ENCODE measurements at regions not wholly inside any gene's neighbourhood (a gene's known extent, or its start where the extent isn't known, plus 50 kb on each side); places are given as distances from the start of the nearest gene placed in this dataset.

- DNase-seq (ENCODE audit: low read depth): no peak
- TF ChIP-seq, protein P1, sequence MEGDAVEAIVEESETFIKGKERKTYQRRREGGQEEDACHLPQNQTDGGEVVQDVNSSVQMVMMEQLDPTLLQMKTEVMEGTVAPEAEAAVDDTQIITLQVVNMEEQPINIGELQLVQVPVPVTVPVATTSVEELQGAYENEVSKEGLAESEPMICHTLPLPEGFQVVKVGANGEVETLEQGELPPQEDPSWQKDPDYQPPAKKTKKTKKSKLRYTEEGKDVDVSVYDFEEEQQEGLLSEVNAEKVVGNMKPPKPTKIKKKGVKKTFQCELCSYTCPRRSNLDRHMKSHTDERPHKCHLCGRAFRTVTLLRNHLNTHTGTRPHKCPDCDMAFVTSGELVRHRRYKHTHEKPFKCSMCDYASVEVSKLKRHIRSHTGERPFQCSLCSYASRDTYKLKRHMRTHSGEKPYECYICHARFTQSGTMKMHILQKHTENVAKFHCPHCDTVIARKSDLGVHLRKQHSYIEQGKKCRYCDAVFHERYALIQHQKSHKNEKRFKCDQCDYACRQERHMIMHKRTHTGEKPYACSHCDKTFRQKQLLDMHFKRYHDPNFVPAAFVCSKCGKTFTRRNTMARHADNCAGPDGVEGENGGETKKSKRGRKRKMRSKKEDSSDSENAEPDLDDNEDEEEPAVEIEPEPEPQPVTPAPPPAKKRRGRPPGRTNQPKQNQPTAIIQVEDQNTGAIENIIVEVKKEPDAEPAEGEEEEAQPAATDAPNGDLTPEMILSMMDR (IDR thresholded peaks at IDR 0.05; ENCODE audit: insufficient read depth, low read depth, low read length, missing control alignments): no peak
- no peak overlapping the region for H3K4me3 ChIP-seq (ENCODE audit: low read length)
Observed at GRCh38 chr6:80744213-80744612, 637.7 kb downstream of the BCKDHB start.

- peak; percentile 38 for DNase-seq (ENCODE audit: low read depth)
- TF ChIP-seq, protein P1 (IDR thresholded peaks at IDR 0.05; ENCODE audit: insufficient read depth, low read depth, low read length, missing control alignments): peak; percentile 27
- no peak overlapping the region for H3K4me3 ChIP-seq (ENCODE audit: low read length)
Observed at GRCh38 chr6:80742481-80742880, 636.0 kb downstream of the BCKDHB start.

- no peak overlapping the region for H3K4me3 ChIP-seq (ENCODE audit: low read length)
Observed at GRCh38 chr6:80733641-80734040, 627.2 kb downstream of the BCKDHB start.

GRCh38 chr6:80728830-80729229 lies 622.4 kb downstream of the BCKDHB start:
- no peak overlapping the region for H3K4me3 ChIP-seq (ENCODE audit: low read length)
- no peak for DNase-seq (ENCODE audit: low read depth)
- TF ChIP-seq, protein P1 (IDR thresholded peaks at IDR 0.05; ENCODE audit: insufficient read depth, low read depth, low read length, missing control alignments): no peak

More at GRCh38 chr6:80733641-80734040, 627.2 kb downstream of the BCKDHB start:
- no peak for DNase-seq (ENCODE audit: low read depth)
- TF ChIP-seq, protein P1 (IDR thresholded peaks at IDR 0.05; ENCODE audit: insufficient read depth, low read depth, low read length, missing control alignments): no peak

DNA sequence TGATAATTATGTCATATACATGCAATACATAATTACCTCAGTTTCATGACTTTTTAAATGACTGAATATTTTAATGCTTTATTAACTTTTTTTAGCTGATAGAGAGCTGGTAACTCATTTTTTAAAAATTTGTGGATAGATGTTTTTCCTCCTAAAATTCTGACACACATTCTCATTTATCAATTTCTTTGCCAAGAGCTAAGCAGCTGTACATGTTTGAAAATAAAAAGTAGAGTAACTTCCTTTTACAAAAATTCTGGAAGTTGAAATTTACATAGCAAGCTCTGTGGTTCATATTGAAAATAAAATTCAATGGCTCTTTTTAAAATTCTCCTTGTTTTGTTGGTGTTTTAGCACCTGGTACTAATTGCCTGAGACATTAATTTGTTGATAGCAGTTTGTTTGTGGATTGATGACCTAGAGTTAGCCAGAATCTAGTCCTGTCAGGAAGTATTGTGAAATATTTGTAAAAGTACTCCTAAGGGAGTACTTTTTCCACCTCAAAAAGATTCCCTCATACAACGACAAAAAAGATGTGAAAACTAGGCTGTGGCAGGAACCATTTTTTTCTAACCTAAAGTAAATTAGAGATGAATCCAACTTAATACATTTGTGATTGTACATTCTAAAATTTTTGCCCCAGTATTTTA lies 621.8 kb downstream of the BCKDHB start:
- no peak overlapping the region for H3K4me3 ChIP-seq (ENCODE audit: low read length)
- TF ChIP-seq, protein P1 (IDR thresholded peaks at IDR 0.05; ENCODE audit: insufficient read depth, low read depth, low read length, missing control alignments): no peak
- DNase-seq (ENCODE audit: low read depth): no peak

GRCh38 chr6:80725156-80725930 lies 618.9 kb downstream of the BCKDHB start:
- TF ChIP-seq, protein P1 (IDR thresholded peaks at IDR 0.05; ENCODE audit: insufficient read depth, low read depth, low read length, missing control alignments): no peak
- H3K4me3 ChIP-seq (ENCODE audit: low read length): no peak overlapping the region
- no peak for DNase-seq (ENCODE audit: low read depth)

Data from epithelial cell of esophagus (primary cell).